ENCODE measurements at regions not wholly inside any gene's neighbourhood (a gene's known extent, or its start where the extent isn't known, plus 50 kb on each side); places are given as distances from the start of the nearest gene placed in this dataset.

DNA sequence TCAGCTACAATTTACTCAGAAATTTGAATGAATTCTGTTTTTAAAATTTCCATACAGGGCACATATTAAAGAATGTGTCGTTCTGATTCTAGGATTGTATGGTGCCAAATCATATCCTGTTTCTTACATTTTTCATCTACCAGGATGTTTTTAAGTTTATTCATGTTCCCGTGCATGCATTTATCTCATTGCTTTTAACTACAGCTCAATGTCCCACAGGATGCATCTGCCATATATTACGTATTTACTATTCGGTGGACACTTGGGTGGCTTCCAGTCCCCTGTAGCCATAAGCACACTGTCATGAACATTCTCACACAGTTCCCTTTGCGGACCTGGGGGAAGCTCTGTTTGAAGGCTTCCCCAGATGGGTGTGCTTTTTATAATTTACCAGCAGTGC lies 122.3 kb downstream of the CCDC71L start:
- TF ChIP-seq CTCF (IDR thresholded peaks at IDR 0.05) (no peak), POLR2AphosphoS5 (IDR thresholded peaks at IDR 0.05) (no peak)
